Smooth muscle cell (in vitro differentiated cells): ENCODE measurements at regions not wholly inside any gene's neighbourhood (a gene's known extent, or its start where the extent isn't known, plus 50 kb on each side); places are given as distances from the start of the nearest gene placed in this dataset.

Source experiments
- DNase-seq: peaks from one replicate; lab custom pipeline; 2025; ENCODE audit not compliant: unreplicated experiment; lab: John Stamatoyannopoulos, UW
- H2AFZ ChIP-seq: fragments of 200-600 bp; sonication (generic); 2 replicates; pipeline ENCODE4 v1.6.0; 2016; ENCODE audit warnings: antibody characterized with exemption, low read depth, mild to moderate bottlenecking
- H3F3A ChIP-seq: fragments of 200-600 bp; sonication (generic); 2 replicates; pipeline ENCODE4 v1.6.0; 2017; ENCODE audit warnings: antibody characterized with exemption, low read depth
- H3K27ac ChIP-seq: fragments of 200-600 bp; sonication (generic); 2 replicates; pipeline ENCODE4 v1.5.1; 2016; ENCODE audit warnings: low read depth, mild to moderate bottlenecking
- H3K27me3 ChIP-seq: fragments of 200-600 bp; sonication (generic); 2 replicates; pipeline ENCODE4 v1.6.1; 2016; ENCODE audit warnings: low read depth, mild to moderate bottlenecking
- H3K36me3 ChIP-seq: fragments of 200-600 bp; sonication (generic); 2 replicates; pipeline ENCODE4 v1.5.1; 2016; ENCODE audit warnings: low read depth
- H3K4me1 ChIP-seq: fragments of 200-600 bp; sonication (generic); 2 replicates; pipeline ENCODE4 v1.5.1; 2016; ENCODE audit warnings: low read depth
- H3K4me2 ChIP-seq: fragments of 200-600 bp; sonication (generic); 2 replicates; pipeline ENCODE4 v1.6.0; 2016; ENCODE audit warnings: mild to moderate bottlenecking
- H3K4me3 ChIP-seq: fragments of 200-600 bp; sonication (generic); 2 replicates; pipeline ENCODE4 v1.5.1; 2016; ENCODE audit warnings: mild to moderate bottlenecking
- H3K79me2 ChIP-seq: fragments of 200-600 bp; sonication (generic); 2 replicates; pipeline ENCODE4 v1.6.0; 2016; ENCODE audit warnings: low read depth, mild to moderate bottlenecking
- H3K9ac ChIP-seq: fragments of 200-600 bp; sonication (generic); 2 replicates; pipeline ENCODE4 v1.6.0; 2016; ENCODE audit warnings: low read depth
- H3K9me3 ChIP-seq: fragments of 200-600 bp; sonication (generic); replicated peaks from 2 replicates; pipeline ENCODE4 v1.5.1; 2016; ENCODE audit warnings: low read depth
- H4K20me1 ChIP-seq: fragments of 200-600 bp; sonication (generic); 2 replicates; pipeline ENCODE4 v1.6.0; 2016; ENCODE audit warnings: low read depth
- WGBS: methylation state at CpG from one replicate; pipeline ENCODE4 v1.1.7; 2016; ENCODE audit warnings: low lambda C conversion rate; 5-methylcytosine and 5-hydroxymethylcytosine counted together
- TF ChIP-seq, protein P1 (sequence below): fragments of 200-600 bp; sonication (generic); IDR thresholded peaks from 2 replicates; pipeline ENCODE4 v1.5.1; 2017; ENCODE audit warnings: borderline replicate concordance, mild to moderate bottlenecking, antibody characterized with exemption; ENCODE audit not compliant: insufficient read depth, poor library complexity, severe bottlenecking

DNA sequence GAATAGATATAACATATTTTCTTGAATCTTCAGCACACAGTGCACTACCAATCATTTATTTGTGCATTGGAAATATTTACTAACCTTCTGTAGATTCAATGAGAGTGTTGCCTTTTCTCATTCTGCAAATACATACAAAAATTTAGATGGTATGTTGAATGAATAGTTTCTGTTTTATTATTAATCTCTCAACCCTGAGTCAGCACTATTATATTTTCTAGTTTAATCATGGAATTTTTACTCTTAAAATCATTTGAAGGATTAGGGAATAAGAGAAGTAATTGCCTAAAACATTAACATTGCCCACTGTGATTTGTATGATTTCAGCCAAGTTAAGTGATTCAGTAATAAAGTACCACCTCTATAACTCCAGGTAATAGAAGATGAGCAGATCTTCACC lies 370.2 kb upstream of the CDH7 start:
- no peak overlapping the region for H3K9ac ChIP-seq
- no peaks in the 10 kb centered on the region for H4K20me1 ChIP-seq
- H3K27ac ChIP-seq = no peak overlapping the region
- DNase-seq = no peak
- H3K4me3 ChIP-seq = no peak overlapping the region
- H3K27me3 ChIP-seq = no peaks in the 10 kb centered on the region
- no peaks in the 10 kb centered on the region for H3K36me3 ChIP-seq
- H2AFZ ChIP-seq = no peak overlapping the region
- H3K79me2 ChIP-seq = no peaks in the 10 kb centered on the region
- H3K4me2 ChIP-seq = no peak overlapping the region
- H3K4me1 ChIP-seq = no peaks in the 10 kb centered on the region
- TF ChIP-seq, protein P1, sequence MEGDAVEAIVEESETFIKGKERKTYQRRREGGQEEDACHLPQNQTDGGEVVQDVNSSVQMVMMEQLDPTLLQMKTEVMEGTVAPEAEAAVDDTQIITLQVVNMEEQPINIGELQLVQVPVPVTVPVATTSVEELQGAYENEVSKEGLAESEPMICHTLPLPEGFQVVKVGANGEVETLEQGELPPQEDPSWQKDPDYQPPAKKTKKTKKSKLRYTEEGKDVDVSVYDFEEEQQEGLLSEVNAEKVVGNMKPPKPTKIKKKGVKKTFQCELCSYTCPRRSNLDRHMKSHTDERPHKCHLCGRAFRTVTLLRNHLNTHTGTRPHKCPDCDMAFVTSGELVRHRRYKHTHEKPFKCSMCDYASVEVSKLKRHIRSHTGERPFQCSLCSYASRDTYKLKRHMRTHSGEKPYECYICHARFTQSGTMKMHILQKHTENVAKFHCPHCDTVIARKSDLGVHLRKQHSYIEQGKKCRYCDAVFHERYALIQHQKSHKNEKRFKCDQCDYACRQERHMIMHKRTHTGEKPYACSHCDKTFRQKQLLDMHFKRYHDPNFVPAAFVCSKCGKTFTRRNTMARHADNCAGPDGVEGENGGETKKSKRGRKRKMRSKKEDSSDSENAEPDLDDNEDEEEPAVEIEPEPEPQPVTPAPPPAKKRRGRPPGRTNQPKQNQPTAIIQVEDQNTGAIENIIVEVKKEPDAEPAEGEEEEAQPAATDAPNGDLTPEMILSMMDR = no peak
- H3K9me3 ChIP-seq = no peaks in the 10 kb centered on the region
- H3F3A ChIP-seq = no peaks in the 10 kb centered on the region

GRCh38 chr18:65372904-65373303 lies 377.9 kb upstream of the CDH7 start:
- H3F3A ChIP-seq = no peaks in the 10 kb centered on the region
- no peak overlapping the region for H3K9ac ChIP-seq
- 89% methylated on average over 3 of the region's 3 CpGs for WGBS
- no peaks in the 10 kb centered on the region for H3K79me2 ChIP-seq
- no peaks in the 10 kb centered on the region for H3K27me3 ChIP-seq
- H2AFZ ChIP-seq = no peak overlapping the region
- no peaks in the 10 kb centered on the region for H4K20me1 ChIP-seq
- no peaks in the 10 kb centered on the region for H3K9me3 ChIP-seq
- H3K4me2 ChIP-seq = no peak overlapping the region
- no peaks in the 10 kb centered on the region for H3K36me3 ChIP-seq
- no peak for DNase-seq
- H3K27ac ChIP-seq = no peak overlapping the region
- TF ChIP-seq, protein P1 = no peak
- H3K4me3 ChIP-seq = no peak overlapping the region
- no peaks in the 10 kb centered on the region for H3K4me1 ChIP-seq

- no peak overlapping the region for H2AFZ ChIP-seq
- no peak overlapping the region for H3K27ac ChIP-seq
- no peak for DNase-seq
- no peak overlapping the region for H3K9ac ChIP-seq
- H3K36me3 ChIP-seq = no peaks in the 10 kb centered on the region
- no peaks in the 10 kb centered on the region for H3F3A ChIP-seq
- no peaks in the 10 kb centered on the region for H3K27me3 ChIP-seq
- no peaks in the 10 kb centered on the region for H3K79me2 ChIP-seq
- WGBS = 39% methylated on average over 1 of the region's 1 CpG
- no peaks in the 10 kb centered on the region for H3K9me3 ChIP-seq
- H3K4me2 ChIP-seq = no peak overlapping the region
- no peak overlapping the region for H3K4me3 ChIP-seq
- no peaks in the 10 kb centered on the region for H4K20me1 ChIP-seq
- TF ChIP-seq, protein P1 = no peak
- peaks cover 2% of the 10 kb centered on the region for H3K4me1 ChIP-seq
These were observed 385.4 kb upstream of the CDH7 start for GRCh38 chr18:65365245-65365980.
